Ectodermal cell (in vitro differentiated cells): ENCODE measurements at regions not wholly inside any gene's neighbourhood (a gene's known extent, or its start where the extent isn't known, plus 50 kb on each side); places are given as distances from the start of the nearest gene placed in this dataset.

Experiments
- H3K27ac ChIP-seq: 2 replicates; pipeline ENCODE4 v1.7.0; 2013; ENCODE audit warnings: mild to moderate bottlenecking, low read depth, low read length; ENCODE audit not compliant: insufficient read depth, poor library complexity, severe bottlenecking
- H3K27me3 ChIP-seq: 2 replicates; pipeline ENCODE4 v1.7.0; 2013; ENCODE audit warnings: mild to moderate bottlenecking, low read length; ENCODE audit not compliant: insufficient read depth, control insufficient read depth, poor library complexity, severe bottlenecking
- H3K36me3 ChIP-seq: one replicate; pipeline ENCODE4 v1.7.0; 2013; ENCODE audit warnings: low read length; ENCODE audit not compliant: control insufficient read depth, insufficient read depth
- H3K4me1 ChIP-seq: one replicate; pipeline ENCODE4 v1.7.0; 2013; ENCODE audit warnings: low read length; ENCODE audit not compliant: control insufficient read depth, insufficient read depth
- H3K4me3 ChIP-seq: 2 replicates; pipeline ENCODE4 v1.7.0; 2013; ENCODE audit warnings: low read depth, low read length, control low read depth; ENCODE audit not compliant: insufficient read depth
- H3K9me3 ChIP-seq: 2 replicates; pipeline ENCODE4 v1.7.0; 2013; ENCODE audit warnings: mild to moderate bottlenecking, low read length, moderate library complexity; ENCODE audit not compliant: control insufficient read depth
- WGBS, 2 experiments: methylation state at CpG; one replicate each; pipeline ENCODE4 v1.1.7; 2013; ENCODE audit warnings: missing lambda C conversion rate in 2 of 2; 5-methylcytosine and 5-hydroxymethylcytosine counted together

- 92 to 97% methylated on average over 2 of the region's 2 CpGs for WGBS, 2 experiments
- Histone ChIP-seq H3K4me1 (no peaks in the 10 kb centered on the region), H3K9me3 (no peaks in the 10 kb centered on the region), H3K4me3 (no peak overlapping the region), H3K27ac (no peak overlapping the region), H3K27me3 (no peaks in the 10 kb centered on the region), H3K36me3 (no peaks in the 10 kb centered on the region)
Measured at GRCh38 chr2:180413336-180413735, 406.2 kb upstream of the CWC22 start.

GRCh38 chr2:180412219-180412618 lies 405.1 kb upstream of the CWC22 start:
- no peaks in the 10 kb centered on the region for H3K27me3 ChIP-seq
- WGBS, 2 experiments, result 95 to 97% methylated on average over 3 to 4 of the region's 4 CpGs
- no peaks in the 10 kb centered on the region for H3K9me3 ChIP-seq
- H3K36me3 ChIP-seq, result no peaks in the 10 kb centered on the region
- H3K4me1 ChIP-seq, result no peaks in the 10 kb centered on the region
- H3K27ac ChIP-seq, result no peak overlapping the region
- H3K4me3 ChIP-seq, result no peak overlapping the region

GRCh38 chr2:180411661-180412060 lies 404.6 kb upstream of the CWC22 start:
- H3K4me3 ChIP-seq, result no peak overlapping the region
- 92 to 96% methylated on average over 5 of the region's 5 CpGs for WGBS, 2 experiments
- no peak overlapping the region for H3K27ac ChIP-seq

GRCh38 chr2:180406687-180407086 lies 399.6 kb upstream of the CWC22 start:
- H3K27ac ChIP-seq, result no peak overlapping the region
- H3K9me3 ChIP-seq, result no peaks in the 10 kb centered on the region
- H3K36me3 ChIP-seq, result no peaks in the 10 kb centered on the region
- no peak overlapping the region for H3K4me3 ChIP-seq
- no peaks in the 10 kb centered on the region for H3K4me1 ChIP-seq
- 71 to 79% methylated on average over 3 to 4 of the region's 4 CpGs for WGBS, 2 experiments
- H3K27me3 ChIP-seq, result no peaks in the 10 kb centered on the region

More at GRCh38 chr2:180411661-180412060, 404.6 kb upstream of the CWC22 start:
- H3K4me1 ChIP-seq, result no peaks in the 10 kb centered on the region
- no peaks in the 10 kb centered on the region for H3K36me3 ChIP-seq
- H3K27me3 ChIP-seq, result no peaks in the 10 kb centered on the region
- H3K9me3 ChIP-seq, result no peaks in the 10 kb centered on the region

- Histone ChIP-seq H3K27ac (no peak overlapping the region), H3K36me3 (no peaks in the 10 kb centered on the region), H3K9me3 (no peaks in the 10 kb centered on the region), H3K4me3 (no peak overlapping the region), H3K4me1 (no peaks in the 10 kb centered on the region), H3K27me3 (no peaks in the 10 kb centered on the region)
- 89 to 98% methylated on average over 1 to 3 of the region's 3 CpGs for WGBS, 2 experiments
Measured at GRCh38 chr2:180405520-180405919, 398.4 kb upstream of the CWC22 start.

GRCh38 chr2:180394305-180394704 lies 387.2 kb upstream of the CWC22 start:
- no peaks in the 10 kb centered on the region for H3K36me3 ChIP-seq
- H3K4me1 ChIP-seq, result no peaks in the 10 kb centered on the region
- H3K9me3 ChIP-seq, result no peaks in the 10 kb centered on the region
- H3K4me3 ChIP-seq, result no peak overlapping the region
- no peak overlapping the region for H3K27ac ChIP-seq
- H3K27me3 ChIP-seq, result no peaks in the 10 kb centered on the region

- H3K27me3 ChIP-seq, result no peaks in the 10 kb centered on the region
- H3K27ac ChIP-seq, result no peak overlapping the region
- H3K4me1 ChIP-seq, result no peaks in the 10 kb centered on the region
- WGBS, 2 experiments, result 85% methylated on average over 2 of the region's 2 CpGs; no CpG with 5 or more reads in 1 of the 2 experiments
- no peaks in the 10 kb centered on the region for H3K9me3 ChIP-seq
- no peaks in the 10 kb centered on the region for H3K36me3 ChIP-seq
- no peak overlapping the region for H3K4me3 ChIP-seq
Measured at GRCh38 chr2:180385601-180386201, 378.6 kb upstream of the CWC22 start.

GRCh38 chr2:180376066-180376465 lies 369.0 kb upstream of the CWC22 start:
- no peaks in the 10 kb centered on the region for H3K4me1 ChIP-seq
- no peaks in the 10 kb centered on the region for H3K9me3 ChIP-seq
- no peak overlapping the region for H3K4me3 ChIP-seq
- H3K27ac ChIP-seq, result no peak overlapping the region
- H3K36me3 ChIP-seq, result no peaks in the 10 kb centered on the region
- 96 to 100% methylated on average over 1 to 2 of the region's 3 CpGs for WGBS, 2 experiments
- no peaks in the 10 kb centered on the region for H3K27me3 ChIP-seq

- Histone ChIP-seq H3K4me3 (no peak overlapping the region), H3K27me3 (no peaks in the 10 kb centered on the region), H3K27ac (no peak overlapping the region), H3K36me3 (no peaks in the 10 kb centered on the region), H3K9me3 (no peaks in the 10 kb centered on the region), H3K4me1 (no peaks in the 10 kb centered on the region)
- 95 to 96% methylated on average over 2 of the region's 3 CpGs for WGBS, 2 experiments
Measured at GRCh38 chr2:180374502-180375281, 367.6 kb upstream of the CWC22 start.

GRCh38 chr2:180370511-180371205 lies 363.6 kb upstream of the CWC22 start:
- H3K36me3 ChIP-seq, result no peaks in the 10 kb centered on the region
- H3K27ac ChIP-seq, result no peak overlapping the region
- no peaks in the 10 kb centered on the region for H3K4me1 ChIP-seq
- H3K9me3 ChIP-seq, result no peaks in the 10 kb centered on the region
- no peak overlapping the region for H3K4me3 ChIP-seq
- no peaks in the 10 kb centered on the region for H3K27me3 ChIP-seq
- WGBS, 2 experiments, result 100% methylated on average over 2 of the region's 2 CpGs; no CpG with 5 or more reads in 1 of the 2 experiments
